GM21723 (cell line): ENCODE measurements at regions not wholly inside any gene's neighbourhood (a gene's known extent, or its start where the extent isn't known, plus 50 kb on each side); places are given as distances from the start of the nearest gene placed in this dataset.
"Not testable (repeated sequence)": the region's sequence is repeated elsewhere in the genome, so short reads cannot be mapped to it uniquely, and the experiment has no call there.

ENCODE experiments used
- ATAC-seq: cut with Tn5 transposase; IDR thresholded peaks from one replicate; pipeline ENCODE4 v1.9.1; 2021; ENCODE audit warnings: mild to moderate bottlenecking, moderate library complexity; ENCODE audit not compliant: unreplicated experiment

DNA sequence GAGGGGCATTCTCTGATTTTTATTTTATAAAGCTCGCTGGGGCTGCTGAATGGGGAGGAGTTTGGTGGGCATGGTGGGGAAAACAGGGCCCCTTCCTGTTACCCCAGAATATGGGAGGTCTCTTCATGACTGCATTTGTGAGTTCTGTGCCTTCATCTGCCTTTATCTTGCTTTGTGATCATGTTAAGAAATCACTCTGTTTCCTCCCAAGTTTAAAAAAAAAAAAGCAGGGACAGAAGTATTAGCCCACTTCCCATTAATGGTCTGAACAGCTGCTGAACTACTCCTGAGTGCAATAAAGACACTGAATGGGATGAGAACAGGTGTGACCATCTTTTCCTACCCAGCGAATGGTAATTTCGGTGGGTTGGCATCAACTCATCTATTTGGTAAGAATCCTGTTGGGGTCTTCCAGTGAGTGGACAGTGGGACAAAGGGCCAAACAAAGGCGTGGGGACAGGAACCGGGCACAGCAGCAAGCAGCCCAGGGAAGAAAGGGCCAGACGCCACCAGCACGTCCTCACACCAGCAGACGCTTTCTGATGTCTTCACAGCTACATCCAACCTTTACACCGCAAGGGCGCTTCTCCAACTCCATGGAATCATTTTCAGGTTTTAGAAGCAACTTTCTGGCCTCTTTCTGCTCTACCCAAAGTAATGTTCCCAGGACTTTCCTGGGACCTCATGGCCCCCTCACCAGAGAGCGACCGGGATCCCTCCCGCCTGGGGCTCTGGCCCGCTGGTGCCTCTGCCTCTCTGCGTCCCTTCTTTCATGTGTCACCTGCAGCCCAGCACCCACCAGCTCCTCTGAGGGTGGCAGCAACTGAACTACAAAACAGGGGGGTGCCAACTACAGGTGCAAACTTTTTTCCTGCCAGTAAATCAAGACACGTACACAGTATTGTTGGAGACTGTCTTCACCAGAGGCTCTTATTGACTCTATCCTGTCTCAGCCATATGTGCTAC is 160.2 kb downstream of the ADSS2 start:
- ATAC-seq: no peak

DNA sequence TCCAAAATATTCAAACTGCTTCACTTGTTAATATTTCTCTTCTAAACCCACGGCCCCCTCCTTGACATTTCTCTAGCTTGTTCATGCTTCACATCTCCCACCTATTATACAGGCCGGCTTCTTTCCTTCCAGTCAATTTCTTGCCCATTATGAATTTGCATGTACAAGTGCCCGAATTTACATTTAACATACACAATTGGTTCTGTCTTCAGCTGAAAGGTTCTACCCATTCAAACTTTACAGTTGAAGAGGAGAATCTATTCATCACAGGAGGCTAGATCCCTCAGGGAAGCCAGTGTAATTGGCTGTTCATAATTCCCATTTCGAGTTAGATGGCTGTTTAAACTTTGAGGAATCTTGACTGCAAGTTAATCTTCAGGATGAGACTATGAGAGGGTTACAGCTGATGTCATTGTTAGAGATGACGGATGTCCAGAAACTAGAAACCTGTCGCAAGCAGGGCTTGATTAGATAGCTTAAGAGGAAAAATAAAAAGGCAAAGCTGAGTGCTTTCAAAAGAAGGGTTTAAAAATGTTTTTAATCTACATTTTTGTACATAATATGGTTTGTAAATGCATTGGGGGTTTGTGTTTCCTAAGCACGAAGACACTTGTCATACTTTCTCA is 157.0 kb downstream of the ADSS2 start:
- ATAC-seq: no peak

DNA sequence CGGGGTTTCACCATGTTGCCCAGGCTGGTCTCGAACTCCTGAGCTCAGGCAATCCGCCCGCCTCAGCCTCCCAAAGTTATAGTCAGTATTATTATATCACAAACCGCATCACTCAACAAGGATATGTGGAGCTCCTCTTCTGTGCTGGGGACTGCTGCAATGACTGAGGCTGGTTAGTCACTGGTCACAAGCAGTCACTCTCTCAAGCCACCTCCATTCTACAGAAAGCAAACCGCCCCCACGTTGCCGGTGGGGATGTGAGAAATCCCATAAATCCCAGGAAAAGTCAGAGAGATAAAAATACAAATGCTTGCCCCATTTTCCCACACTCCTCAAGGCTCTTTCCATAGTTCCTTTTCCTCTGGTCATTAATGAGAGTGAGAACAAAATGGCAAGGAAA is 155.7 kb downstream of the ADSS2 start:
- ATAC-seq: no peak

DNA sequence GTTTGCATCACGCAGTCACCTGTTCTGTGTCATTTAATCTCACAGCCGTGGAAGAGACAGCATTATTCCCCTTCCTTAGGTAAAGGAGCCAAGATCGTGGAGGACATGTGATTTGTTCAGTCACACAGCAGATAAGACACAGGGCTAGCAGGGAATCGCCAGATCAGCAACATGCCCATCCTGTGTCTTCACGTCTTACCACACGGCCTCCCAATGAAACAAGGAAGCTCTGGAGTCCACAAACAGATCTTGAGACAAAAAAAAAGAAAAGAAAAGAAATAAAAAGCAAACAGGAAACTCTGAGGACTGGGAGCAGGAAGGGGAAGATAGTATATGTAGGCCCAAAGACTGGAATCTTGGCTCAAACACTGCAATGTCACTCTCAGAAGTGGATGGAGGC is 155.3 kb downstream of the ADSS2 start:
- ATAC-seq: no peak

DNA sequence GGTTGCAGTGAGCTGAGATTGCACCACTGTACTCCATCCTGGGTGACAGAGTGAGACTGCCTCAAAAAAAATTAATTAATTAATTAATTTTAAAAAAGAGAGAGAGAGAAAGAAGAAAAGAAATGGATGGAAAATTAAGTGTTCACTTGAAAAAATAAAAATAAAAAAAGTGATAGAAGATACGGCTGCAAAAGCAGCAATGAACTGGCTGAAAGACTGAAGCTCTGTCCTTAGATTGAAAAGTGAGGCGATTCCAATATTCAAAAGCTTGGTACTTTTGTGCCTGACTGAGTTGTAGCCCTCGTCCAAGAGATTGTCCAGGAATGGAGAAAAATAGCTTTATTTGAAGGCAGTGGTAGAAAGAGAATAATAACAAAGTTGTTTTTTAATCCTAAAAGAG is 154.6 kb downstream of the ADSS2 start:
- ATAC-seq: no peak

DNA sequence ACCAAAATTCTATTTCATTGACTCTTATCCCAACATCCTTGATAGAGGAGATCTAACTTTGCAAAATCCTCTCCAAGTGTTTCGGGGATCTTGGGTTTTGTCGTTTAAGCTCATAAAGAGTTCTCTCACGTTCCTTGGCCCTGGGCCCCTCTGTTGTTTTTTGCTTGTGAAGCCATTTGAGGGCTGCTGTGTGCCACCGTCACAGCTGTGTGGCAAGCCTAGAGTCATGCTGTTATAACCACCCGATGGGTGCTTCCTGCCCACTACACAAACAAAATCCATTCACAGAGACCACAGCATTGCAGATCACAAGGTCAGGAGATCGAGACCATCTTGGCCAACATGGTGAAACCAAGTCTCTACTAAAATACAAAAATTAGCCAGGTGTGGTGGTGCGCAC is 154.1 kb downstream of the ADSS2 start:
- ATAC-seq: no peak

DNA sequence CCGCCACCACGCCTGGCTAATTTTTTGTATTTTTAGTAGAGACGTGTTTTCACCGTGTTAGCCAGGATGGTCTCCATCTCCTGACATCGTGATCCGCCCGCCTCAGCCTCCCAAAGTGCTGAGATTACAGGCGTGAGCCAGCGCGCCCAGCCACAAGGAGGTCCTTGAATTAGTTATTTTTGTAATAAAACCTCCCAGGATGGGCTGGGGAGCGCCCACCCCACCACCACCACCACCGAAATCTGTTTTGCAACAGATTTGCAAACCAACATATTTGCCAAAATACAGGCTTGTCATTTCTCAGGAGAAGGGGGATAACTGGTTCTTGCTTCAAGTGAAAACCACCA is 151.7 kb downstream of the ADSS2 start:
- not testable (repeated sequence) for ATAC-seq

DNA sequence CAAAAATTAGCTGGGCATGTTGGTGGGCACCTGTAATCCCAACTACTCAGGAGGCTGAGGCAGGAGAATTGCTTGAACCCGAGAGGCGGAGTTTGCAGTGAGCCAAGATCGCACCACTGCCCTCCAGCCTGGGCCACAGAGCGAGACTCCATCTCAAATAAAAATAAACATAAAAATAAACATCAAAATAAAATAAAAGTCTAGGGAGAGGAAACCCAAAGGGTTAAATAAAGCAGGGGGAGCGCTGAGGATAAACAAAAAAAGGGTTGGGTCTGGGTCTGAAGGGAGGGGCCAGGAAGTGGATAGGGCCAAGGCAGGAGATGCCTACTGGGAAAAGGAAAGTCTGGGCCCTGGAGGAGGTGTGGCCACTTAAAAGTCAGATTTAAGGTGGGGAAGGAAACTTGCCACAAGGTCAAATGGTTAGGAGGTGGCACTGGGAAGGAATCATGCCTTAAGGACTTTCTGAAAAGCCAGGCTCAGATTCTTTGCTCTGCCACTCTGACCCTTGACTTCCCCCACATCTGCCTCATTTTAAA is 150.0 kb downstream of the ADSS2 start:
- ATAC-seq: no peak

DNA sequence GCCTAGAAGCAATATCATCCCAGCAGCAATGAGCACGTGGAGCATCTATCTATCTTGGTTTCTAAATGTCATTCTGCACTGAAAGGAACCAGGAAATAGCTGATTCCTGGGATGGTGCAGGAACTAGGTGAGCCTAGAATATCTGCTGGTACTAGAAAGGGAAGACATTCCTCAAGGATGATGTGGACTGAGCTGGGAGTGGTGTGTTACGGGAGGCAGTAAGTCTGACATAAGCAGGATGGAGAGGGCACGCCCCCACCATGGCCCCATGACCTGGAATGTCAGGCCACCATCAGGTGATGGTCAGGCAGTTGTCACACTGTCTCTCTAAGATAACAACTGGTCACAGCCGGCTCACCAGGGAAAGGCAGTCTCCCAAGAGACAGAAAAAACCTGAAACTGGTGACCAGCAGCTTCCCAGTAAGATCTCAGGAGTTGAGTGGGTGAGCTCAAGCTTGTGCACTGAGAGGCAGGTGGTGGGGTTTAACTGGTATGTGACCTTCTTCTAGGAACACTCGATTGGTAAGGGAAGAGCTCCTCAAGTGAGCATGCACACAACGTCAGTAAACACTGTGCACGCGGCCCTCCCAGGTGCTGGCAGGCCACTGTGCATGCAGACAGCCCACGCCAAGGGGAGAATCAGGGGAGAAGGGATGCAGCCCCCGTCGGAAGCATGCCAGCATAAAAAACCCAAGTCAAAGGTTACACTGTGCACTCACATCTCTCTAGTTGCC is 148.7 kb downstream of the ADSS2 start:
- no peak for ATAC-seq

DNA sequence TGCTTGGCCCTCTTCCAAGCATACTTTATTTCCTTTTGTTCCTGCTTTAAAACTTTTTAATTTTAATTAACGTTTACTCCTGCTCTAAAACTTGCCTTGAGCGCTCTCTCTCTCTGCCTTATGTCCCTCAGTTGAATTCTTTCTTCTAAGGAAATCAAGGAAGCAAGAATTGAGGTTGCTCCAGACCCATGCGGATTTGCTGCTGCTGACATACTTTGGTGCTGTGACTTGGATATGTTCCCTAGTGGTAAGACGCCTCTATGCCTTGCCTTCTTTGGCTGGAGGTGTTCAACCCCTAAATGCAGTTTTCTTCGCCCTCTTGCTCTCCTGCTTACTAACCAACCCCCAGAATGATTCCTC is 148.1 kb downstream of the ADSS2 start:
- no peak for ATAC-seq

DNA sequence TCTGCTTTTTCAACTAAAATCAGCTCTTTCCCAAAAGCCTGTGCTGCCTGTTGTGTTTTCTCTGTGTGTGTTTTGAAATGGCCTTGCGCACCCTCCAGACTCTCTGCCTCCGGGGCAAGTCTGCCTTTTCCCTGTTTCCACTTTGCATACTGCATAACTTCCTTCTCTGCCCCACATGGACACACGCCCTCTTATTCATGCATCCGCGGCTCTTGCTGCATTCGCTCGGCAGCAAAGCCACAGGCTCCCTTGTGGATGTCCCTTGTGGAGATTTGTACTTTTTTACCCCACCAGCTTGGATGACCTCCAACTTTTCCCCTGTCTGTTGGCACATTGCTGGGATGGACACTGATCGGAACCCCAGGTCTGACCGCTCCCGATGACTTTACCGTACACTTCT is 147.6 kb downstream of the ADSS2 start:
- no peak for ATAC-seq

DNA sequence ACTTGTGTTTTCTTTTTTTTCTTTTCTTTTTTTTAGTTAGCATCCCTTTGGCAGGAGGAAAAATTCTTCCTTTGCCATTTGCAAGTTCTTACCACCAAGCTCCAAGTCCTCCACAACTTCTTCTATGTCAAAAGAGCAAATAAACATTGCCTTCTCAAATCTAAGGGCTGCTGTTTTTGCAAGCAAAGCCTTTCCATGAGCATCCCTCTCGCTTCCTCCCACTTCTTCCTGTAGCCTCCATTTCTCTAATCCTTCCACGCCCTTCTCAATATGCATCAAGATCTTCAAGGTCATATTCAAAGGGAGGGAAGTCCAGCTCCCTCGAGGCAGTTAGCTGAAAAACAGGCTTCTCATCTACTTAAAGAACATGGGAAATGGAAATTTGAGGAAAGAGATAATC is 147.1 kb downstream of the ADSS2 start:
- ATAC-seq: no peak

DNA sequence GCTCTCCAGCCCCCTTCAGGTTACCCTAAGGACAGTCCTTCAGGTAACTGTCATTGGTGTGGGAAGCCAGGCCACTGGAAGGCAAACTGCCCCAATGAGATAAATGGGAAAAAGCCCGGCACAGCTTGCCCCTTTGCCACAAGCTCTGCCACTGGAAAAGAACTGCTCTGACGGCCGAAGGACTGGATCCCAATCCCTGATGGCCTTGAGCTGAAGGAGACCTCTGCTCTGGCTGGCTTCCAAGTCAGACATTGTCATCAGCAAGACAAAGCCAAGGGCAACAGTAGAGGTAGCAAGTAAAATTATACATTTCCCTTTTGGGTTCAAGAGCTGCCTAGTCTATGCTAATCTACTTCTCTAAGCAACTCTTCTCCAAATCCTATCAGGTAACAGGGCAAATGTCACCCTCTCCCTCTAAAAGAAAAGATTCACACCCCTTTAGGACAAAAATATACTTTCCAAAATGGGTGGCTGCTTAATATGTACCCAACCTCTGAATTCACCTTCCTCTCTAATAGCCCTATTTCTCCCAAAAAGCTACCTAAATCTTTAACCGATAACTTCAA is 145.8 kb downstream of the ADSS2 start:
- no peak for ATAC-seq

DNA sequence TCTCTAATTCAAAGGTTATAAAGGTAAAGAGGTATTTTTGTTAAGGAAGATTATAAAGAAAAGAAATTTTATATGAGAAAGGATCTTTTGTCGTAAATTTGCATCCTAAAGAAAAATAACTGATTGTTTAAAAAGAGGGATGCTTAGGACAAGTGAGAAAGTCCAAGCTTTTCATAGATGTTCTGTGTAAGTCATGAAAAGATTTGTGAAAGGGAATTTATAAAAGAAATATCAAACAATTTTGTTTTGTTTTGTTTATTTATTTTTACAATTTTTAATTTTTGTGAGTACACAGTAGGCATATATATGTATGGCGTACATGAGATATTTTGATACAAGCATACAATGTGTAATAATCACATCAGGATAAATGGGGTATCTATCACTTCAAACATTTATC is 145.2 kb downstream of the ADSS2 start:
- no peak for ATAC-seq

DNA sequence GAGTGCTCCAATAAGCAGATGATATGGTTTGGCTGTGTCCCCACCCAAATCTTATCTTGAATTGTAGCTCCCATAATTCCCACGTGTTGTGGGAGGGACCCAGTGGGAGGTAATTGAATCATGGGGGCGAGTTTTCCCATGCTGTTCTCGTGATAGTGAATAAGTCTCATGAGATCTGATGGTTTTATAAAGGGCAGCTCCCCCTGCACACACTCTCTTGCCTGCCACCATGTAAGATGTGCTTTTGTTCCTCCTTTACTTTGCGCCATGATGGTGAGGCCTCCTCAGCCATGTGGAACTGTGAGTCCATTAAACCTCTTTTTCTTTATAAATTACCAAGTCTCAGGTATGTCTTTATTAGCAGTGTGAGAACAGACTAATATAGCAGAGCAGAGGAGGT is 142.5 kb downstream of the ADSS2 start:
- ATAC-seq: not testable (repeated sequence)

DNA sequence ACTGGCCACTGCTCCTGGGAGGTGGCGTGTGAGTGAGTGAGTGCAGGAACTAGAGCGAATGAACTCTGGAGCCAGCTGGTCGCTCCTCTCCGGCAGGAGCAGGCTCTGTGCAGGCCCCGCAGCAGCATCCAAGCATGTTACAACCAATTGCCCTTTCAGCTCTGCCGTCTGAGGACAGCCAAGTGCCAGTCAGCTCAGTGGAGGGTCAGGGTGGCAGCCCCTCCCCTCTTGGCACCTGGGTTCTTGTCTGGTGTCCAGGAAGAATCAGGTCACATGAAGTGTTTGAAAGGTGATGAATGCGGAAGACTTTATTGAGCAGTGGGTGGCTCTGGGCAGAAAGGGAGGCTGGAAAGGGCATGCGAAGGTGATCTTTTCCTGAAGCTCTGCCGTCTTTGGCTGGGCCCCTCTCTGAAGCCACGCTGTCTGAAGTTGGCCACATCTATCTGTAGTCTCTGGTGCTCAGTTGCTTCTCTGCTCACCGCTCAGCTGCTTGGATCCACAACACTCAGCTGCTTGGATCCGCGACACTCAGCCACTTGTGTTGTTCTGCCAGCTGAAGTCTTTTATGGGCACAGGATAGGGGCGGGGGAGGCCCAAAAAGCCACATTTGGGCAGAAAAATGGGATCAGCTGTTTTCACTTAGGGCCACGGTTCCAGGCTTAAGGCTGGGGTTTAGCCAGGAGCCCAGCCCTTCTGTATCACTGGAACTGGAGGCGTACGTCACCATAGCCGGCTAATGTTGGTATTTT is 139.8 kb downstream of the ADSS2 start:
- ATAC-seq: no peak

DNA sequence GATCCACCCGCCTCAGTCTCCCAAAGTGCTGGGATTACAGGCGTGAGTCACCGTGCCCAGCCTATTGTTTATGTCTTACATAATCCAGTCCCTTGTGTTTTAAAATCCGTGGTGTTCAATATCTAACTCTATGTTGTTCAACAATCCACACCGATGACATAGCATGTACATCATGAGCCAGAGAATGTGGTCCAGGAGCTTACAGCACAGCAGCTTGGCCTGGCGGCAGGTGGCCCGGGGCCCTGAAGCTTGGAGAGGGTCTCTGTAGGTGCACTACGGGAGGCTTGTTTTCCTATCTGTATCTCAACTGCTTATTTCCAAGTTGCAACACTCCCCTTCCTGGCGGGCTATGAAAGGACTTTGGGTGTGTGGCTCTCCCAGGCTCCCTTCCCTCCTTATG is 138.4 kb downstream of the ADSS2 start:
- ATAC-seq: no peak

DNA sequence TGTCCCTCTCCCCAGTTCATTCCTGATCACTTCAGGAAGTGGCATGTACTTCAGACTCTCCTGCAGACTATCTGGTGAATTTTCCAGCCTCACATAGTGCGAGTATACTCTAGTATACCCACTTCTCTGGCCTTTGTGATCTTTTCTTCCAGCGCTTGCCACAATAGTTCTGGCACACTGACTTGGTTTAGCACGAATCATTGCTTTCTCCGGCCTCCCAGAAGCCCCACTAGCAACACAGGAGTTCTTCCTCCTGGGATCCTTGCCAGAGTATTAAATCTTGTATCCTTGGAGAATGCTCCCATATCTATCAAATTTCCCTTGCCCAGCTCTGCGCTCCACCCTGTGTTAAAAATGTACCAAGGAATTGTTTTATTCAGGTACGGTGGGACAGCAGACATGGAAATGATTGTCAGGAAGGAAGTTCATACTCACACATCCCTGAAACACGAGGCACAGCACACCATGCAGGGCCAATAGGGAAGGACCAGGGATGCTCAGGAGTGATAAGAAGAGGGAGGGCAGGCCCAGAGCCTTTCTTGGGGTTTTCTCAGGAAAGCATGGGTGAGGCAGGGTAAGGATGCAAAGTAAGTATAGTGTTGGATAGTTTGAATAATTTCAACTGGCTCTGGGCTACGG is 136.7 kb downstream of the ADSS2 start:
- no peak for ATAC-seq

DNA sequence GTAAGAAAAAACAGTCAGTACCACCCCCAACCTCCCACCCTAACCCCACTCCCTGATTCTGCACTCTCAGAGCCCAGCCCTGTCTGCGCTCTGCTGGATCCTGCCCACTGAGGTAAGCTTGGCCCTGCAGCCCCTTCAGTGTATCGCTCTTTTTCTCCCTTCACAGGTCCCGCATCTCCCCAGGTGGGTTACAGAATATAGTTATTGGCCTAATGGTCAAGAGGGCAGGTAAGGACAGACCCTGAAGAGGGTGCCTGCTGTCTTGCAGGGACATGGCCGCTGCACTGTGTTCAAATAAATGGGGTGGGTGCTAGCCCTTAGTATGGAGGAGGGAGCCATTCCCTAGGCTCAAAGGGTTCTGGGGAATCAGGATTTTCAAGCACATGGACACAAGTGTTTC is 135.7 kb downstream of the ADSS2 start:
- no peak for ATAC-seq

DNA sequence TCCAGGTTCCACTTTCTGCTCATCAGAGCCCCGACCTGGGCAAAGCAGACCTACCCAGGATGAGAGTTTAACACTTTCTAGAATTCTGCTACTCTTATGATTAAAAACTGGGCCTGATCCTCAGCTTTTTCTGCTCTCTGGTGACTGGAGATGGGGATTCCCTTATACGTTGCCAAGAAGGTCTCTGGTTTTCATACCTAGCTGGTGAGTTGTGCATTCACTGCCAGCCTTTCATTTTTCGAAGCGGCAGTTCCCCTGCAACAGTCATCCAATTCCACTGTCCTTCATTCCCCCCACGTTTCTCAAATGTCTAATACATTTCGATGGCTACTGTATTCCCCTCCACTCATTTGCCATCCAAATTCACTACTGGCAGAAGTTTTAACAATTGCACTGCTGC is 135.3 kb downstream of the ADSS2 start:
- no peak for ATAC-seq
